Endothelial cell of umbilical vein (primary cell): ENCODE measurements at regions not wholly inside any gene's neighbourhood (a gene's known extent, or its start where the extent isn't known, plus 50 kb on each side); places are given as distances from the start of the nearest gene placed in this dataset.
"Not testable (repeated sequence)": the region's sequence is repeated elsewhere in the genome, so short reads cannot be mapped to it uniquely, and the experiment has no call there.

Experiments
- BruUV-seq: library from RNA; stranded (reverse); fragments of 400-500 nt; replicated peaks from 2 replicates; lab custom pipeline; 2021; lab: Mats Ljungman, UMichigan
- CTCF ChIA-PET: fragments of 300-600, 350-600 bp; sonication (Branson Sonifier 250); formaldehyde crosslinking; loops from one replicate; lab custom pipeline; 2021; ENCODE audit warnings: antibody characterized with exemption, inconsistent platforms; lab: Charles Lee
- POLR2A ChIA-PET: fragments of 300-600, 350-600 bp; sonication (Branson Sonifier 250); formaldehyde crosslinking; loops from one replicate; lab custom pipeline; 2021; ENCODE audit warnings: antibody characterized with exemption, inconsistent platforms; lab: Charles Lee
- DNase-seq: peaks from one replicate; pipeline ENCODE4 v3.0.0-alpha.2; 2011; ENCODE audit warnings: low read depth, low spot score
- FAIRE-seq: peaks from 2 replicates; lab custom pipeline; 2011; peaks lifted over from hg19 to GRCh38; lab: Jason Lieb, UNC
- H2AFZ ChIP-seq: 2 replicates; pipeline ENCODE4 v1.6.0; 2012; ENCODE audit warnings: low read depth, low read length, control low read depth, inconsistent platforms
- H3K27ac ChIP-seq: 2 replicates; pipeline ENCODE4 v1.5.1; 2011; ENCODE audit warnings: low read depth, mild to moderate bottlenecking, control low read depth, low read length, moderate library complexity; ENCODE audit not compliant: insufficient read depth
- H3K27me3 ChIP-seq, 2 experiments: 2 replicates each; pipeline versions ENCODE4 v1.6.0 to v1.6.1; 2011; ENCODE audit warnings: low read length in 2 of 2, mixed read lengths in 1 of 2; ENCODE audit not compliant: control insufficient read depth in 2 of 2, insufficient read depth in 2 of 2
- H3K36me3 ChIP-seq, 2 experiments: 2 replicates in 1 of 2; 3 replicates in 1 of 2; pipeline ENCODE4 v1.5.1; 2011; ENCODE audit warnings: low read length in 2 of 2, mild to moderate bottlenecking in 1 of 2, moderate library complexity in 1 of 2; ENCODE audit not compliant: control insufficient read depth in 2 of 2, insufficient read depth in 2 of 2; ENCODE audit errors: extremely low read depth in 1 of 2
- H3K4me1 ChIP-seq: 3 replicates; pipeline ENCODE4 v1.5.1; 2011; ENCODE audit warnings: mild to moderate bottlenecking, low read length; ENCODE audit not compliant: control insufficient read depth, insufficient read depth; ENCODE audit errors: extremely low read depth
- H3K4me2 ChIP-seq: 2 replicates; pipeline ENCODE4 v1.6.1; 2011; ENCODE audit warnings: low read length, control low read depth, mixed read lengths; ENCODE audit not compliant: insufficient read depth
- H3K4me3 ChIP-seq, 3 experiments: fragments of 200-600 bp in 1 of 3; sonication (generic), shearing (Covaris generic) in 1 of 3; replicated peaks in 1 of 3; 2 replicates each; pipeline ENCODE4 v1.5.1; 2011 to 2016; ENCODE audit warnings: control low read depth in 3 of 3, low read length in 3 of 3, mild to moderate bottlenecking in 2 of 3, inconsistent platforms in 1 of 3, low read depth in 1 of 3, moderate library complexity in 1 of 3; ENCODE audit not compliant: insufficient read depth in 1 of 3
- H3K79me2 ChIP-seq: 2 replicates; pipeline ENCODE4 v1.6.0; 2012; ENCODE audit warnings: low read length, inconsistent platforms; ENCODE audit not compliant: control insufficient read depth, insufficient read depth
- H3K9ac ChIP-seq: replicated peaks from 2 replicates; pipeline ENCODE3; 2011; ENCODE audit warnings: low read length, control low read depth; ENCODE audit not compliant: insufficient read depth; ENCODE audit errors: extremely low read depth
- H3K9me1 ChIP-seq: replicated peaks from 3 replicates; pipeline ENCODE4 v1.6.0; 2011; ENCODE audit warnings: mild to moderate bottlenecking, low read length; ENCODE audit not compliant: control insufficient read depth, insufficient read depth; ENCODE audit errors: extremely low read depth
- H3K9me3 ChIP-seq: replicated peaks from 2 replicates; pipeline ENCODE4 v1.5.1; 2012; ENCODE audit warnings: low read length, inconsistent platforms; ENCODE audit not compliant: control insufficient read depth, insufficient read depth
- H4K20me1 ChIP-seq: replicated peaks from 2 replicates; pipeline ENCODE3; 2011; ENCODE audit warnings: mild to moderate bottlenecking, low read length; ENCODE audit not compliant: control insufficient read depth, insufficient read depth; ENCODE audit errors: extremely low read depth
- EZH2 ChIP-seq: IDR thresholded peaks from 2 replicates; pipeline ENCODE4 v1.6.1; 2012; ENCODE audit warnings: borderline replicate concordance, low read depth, mild to moderate bottlenecking, moderate library complexity, low read length, inconsistent platforms; ENCODE audit not compliant: severe bottlenecking
- FOS ChIP-seq: IDR thresholded peaks from 2 replicates; pipeline ENCODE4 v1.6.1; 2011; ENCODE audit warnings: mild to moderate bottlenecking, low read length, moderate library complexity, borderline replicate concordance; ENCODE audit not compliant: insufficient read depth
- GATA2 ChIP-seq: IDR thresholded peaks from 2 replicates; pipeline ENCODE4 v1.7.0; 2011; ENCODE audit warnings: low read depth, mild to moderate bottlenecking, moderate library complexity, mixed read lengths, low read length; ENCODE audit not compliant: insufficient read length, insufficient read depth
- JUN ChIP-seq: IDR thresholded peaks from 2 replicates; pipeline ENCODE4 v1.6.1; 2011; ENCODE audit warnings: borderline replicate concordance, low read depth; ENCODE audit not compliant: insufficient read length, insufficient read depth
- MAX ChIP-seq: IDR thresholded peaks from 2 replicates; pipeline ENCODE4 v1.6.1; 2011; ENCODE audit not compliant: insufficient read depth, insufficient read length
- MYC ChIP-seq: IDR thresholded peaks from one replicate; pipeline ENCODE4 v1.6.1; 2011; ENCODE audit warnings: mild to moderate bottlenecking, low read depth, low read length
- POLR2A ChIP-seq: IDR thresholded peaks from 2 replicates; pipeline ENCODE4 v1.6.1; 2012; ENCODE audit warnings: low read depth, mild to moderate bottlenecking, control low read depth, low read length
- POLR2AphosphoS5 ChIP-seq: IDR thresholded peaks from 2 replicates; pipeline ENCODE4 v1.6.1; 2012; ENCODE audit warnings: low read depth, mild to moderate bottlenecking, control low read depth, low read length, moderate library complexity; ENCODE audit not compliant: insufficient read depth
- dilution Hi-C: fragments of 300-500 bp; cut with MboI; formaldehyde crosslinking; loops from one replicate; pipeline ENCODE4 v1.15.0; 2019; ENCODE audit warnings: low sequenced_read_pairs; ENCODE audit not compliant: extremely low pct_ligation_motif_present
- intact Hi-C: fragments of 100-400 bp; cut with micrococcal nuclease; formaldehyde crosslinking; loops from one replicate; pipeline ENCODE4 v1.10.0; 2022
- TF ChIP-seq, protein P1 (sequence below), 2 donors: IDR thresholded peaks; 1 replicate in 1 of 2; 2 replicates in 1 of 2; pipeline ENCODE4 v1.5.1; 2011; ENCODE audit warnings: low read length in 2 of 2, mild to moderate bottlenecking in 2 of 2, moderate library complexity in 2 of 2, control low read depth in 1 of 2, inconsistent platforms in 1 of 2, low read depth in 1 of 2; ENCODE audit not compliant: insufficient read depth in 1 of 2; ENCODE audit errors: extremely low read depth in 1 of 2

- Histone ChIP-seq H2AFZ (no peak overlapping the region), H3K4me3 (no peak overlapping the region), H3K27ac (no peak overlapping the region), H3K4me1 (peaks cover 28% of the 10 kb centered on the region), H3K27me3 (no peaks in the 10 kb centered on the region), H3K9me3 (no peaks in the 10 kb centered on the region), H4K20me1 (no peaks in the 10 kb centered on the region), H3K9me1 (no peaks in the 10 kb centered on the region), H3K36me3 (no peaks in the 10 kb centered on the region), H3K4me2 (no peak overlapping the region), H3K9ac (no peak overlapping the region), H3K79me2 (no peaks in the 10 kb centered on the region)
- ChIA-PET POLR2A (no interaction called here), CTCF (interaction anchor here (1.8 to 2.2 kb wide), 3 partner anchors 28 to 67 kb away, joined by 4 to 5 read pairs (median 4); no protein-coding TSS in a partner anchor)
- TF ChIP-seq MAX, result no peak
- no peak for TF ChIP-seq EZH2
- TF ChIP-seq, protein P1, sequence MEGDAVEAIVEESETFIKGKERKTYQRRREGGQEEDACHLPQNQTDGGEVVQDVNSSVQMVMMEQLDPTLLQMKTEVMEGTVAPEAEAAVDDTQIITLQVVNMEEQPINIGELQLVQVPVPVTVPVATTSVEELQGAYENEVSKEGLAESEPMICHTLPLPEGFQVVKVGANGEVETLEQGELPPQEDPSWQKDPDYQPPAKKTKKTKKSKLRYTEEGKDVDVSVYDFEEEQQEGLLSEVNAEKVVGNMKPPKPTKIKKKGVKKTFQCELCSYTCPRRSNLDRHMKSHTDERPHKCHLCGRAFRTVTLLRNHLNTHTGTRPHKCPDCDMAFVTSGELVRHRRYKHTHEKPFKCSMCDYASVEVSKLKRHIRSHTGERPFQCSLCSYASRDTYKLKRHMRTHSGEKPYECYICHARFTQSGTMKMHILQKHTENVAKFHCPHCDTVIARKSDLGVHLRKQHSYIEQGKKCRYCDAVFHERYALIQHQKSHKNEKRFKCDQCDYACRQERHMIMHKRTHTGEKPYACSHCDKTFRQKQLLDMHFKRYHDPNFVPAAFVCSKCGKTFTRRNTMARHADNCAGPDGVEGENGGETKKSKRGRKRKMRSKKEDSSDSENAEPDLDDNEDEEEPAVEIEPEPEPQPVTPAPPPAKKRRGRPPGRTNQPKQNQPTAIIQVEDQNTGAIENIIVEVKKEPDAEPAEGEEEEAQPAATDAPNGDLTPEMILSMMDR (IDR thresholded peaks at IDR 0.05; ENCODE audit: extremely low read depth in 1 of 2, insufficient read depth in 1 of 2, low read depth in 1 of 2, low read length in 2 of 2), result no peak
- TF ChIP-seq POLR2A, result no peak
- no peak for TF ChIP-seq FOS
- TF ChIP-seq JUN, result no peak
- TF ChIP-seq POLR2AphosphoS5, result no peak
- no peak for TF ChIP-seq GATA2
- no peak for TF ChIP-seq MYC
- dilution Hi-C loops, result no loop called here
- DNase-seq (no peak), FAIRE-seq (peak; percentile 38)
- intact Hi-C loops, result loop anchor here (5.0 kb wide), 1 partner anchor 106 kb away; no protein-coding TSS in a partner anchor
- no TSS peak for BruUV-seq
Observed at GRCh38 chr20:52033313-52033712, 158.3 kb downstream of the ZFP64 start.

GRCh38 chr20:52032304-52032683 lies 159.3 kb downstream of the ZFP64 start:
- H4K20me1 ChIP-seq, H3K27me3 ChIP-seq, H3K9me3 ChIP-seq, POLR2A ChIA-PET, H3K36me3 ChIP-seq, H3K4me3 ChIP-seq, DNase-seq, dilution Hi-C loops, H3K79me2 ChIP-seq, H3K9me1 ChIP-seq, FAIRE-seq: not testable (repeated sequence)
- peak overlapping the region; percentile 95 for H3K27ac ChIP-seq
- peaks cover 28% of the 10 kb centered on the region for H3K4me1 ChIP-seq
- intact Hi-C loops, result loop anchor here (5.0 kb wide), 1 partner anchor 105 kb away; no protein-coding TSS in a partner anchor
- BruUV-seq, result TSS peak; percentile 45
- CTCF ChIA-PET, result interaction anchor here (1.0 to 1.8 kb wide), 7 partner anchors 9 to 66 kb away, joined by 3 to 7 read pairs (median 4); no protein-coding TSS in a partner anchor
- peak overlapping the region; percentile 66 for H3K9ac ChIP-seq
- peak overlapping the region; percentile 58 for H2AFZ ChIP-seq
- peak overlapping the region; percentile 55 for H3K4me2 ChIP-seq
